HG03354 (cell line): ENCODE measurements at regions not wholly inside any gene's neighbourhood (a gene's known extent, or its start where the extent isn't known, plus 50 kb on each side); places are given as distances from the start of the nearest gene placed in this dataset.
"Not testable (repeated sequence)": the region's sequence is repeated elsewhere in the genome, so short reads cannot be mapped to it uniquely, and the experiment has no call there.

Experiments
- ATAC-seq: cut with Tn5 transposase; IDR thresholded peaks from one replicate; pipeline ENCODE4 v1.9.1; 2021; ENCODE audit warnings: mild to moderate bottlenecking; ENCODE audit not compliant: unreplicated experiment, poor library complexity, severe bottlenecking

DNA sequence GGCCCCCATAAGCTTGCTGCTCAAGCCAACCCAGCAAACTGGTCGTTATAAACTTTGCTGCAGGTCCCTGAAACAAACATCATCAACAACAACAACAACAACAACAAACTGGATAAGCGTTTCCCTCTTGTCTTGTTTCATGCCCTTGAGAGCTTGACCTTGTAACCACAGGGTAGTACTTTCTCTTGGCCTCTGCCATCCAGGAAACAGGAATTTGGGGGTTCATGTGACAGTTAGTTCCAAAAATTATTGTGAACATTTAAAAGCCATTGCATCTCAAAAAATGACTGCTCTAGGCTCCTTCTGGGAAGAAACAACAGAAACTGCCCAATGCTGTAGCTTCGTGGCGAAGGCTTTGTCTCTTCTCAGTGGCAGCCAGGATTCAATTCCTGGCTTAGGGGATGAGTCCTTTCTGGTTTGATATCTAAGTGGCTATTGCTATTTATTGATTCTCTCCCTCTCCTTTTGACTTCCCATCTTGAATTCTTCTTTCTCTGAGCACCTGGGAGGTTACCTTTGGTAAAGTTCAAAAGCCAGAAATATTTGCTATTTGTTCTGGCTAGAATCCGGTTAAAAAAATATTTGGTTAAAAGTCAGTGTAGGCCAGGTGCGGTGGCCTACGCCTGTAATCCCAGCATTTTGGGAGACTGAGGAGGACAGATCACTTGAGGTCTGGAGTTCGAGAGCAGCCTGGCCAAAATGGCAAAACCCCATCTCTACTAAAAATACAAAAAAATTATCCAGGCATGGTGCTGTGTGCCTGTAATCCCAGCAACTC lies 52.0 kb upstream of the CPM start:
- no peak for ATAC-seq

DNA sequence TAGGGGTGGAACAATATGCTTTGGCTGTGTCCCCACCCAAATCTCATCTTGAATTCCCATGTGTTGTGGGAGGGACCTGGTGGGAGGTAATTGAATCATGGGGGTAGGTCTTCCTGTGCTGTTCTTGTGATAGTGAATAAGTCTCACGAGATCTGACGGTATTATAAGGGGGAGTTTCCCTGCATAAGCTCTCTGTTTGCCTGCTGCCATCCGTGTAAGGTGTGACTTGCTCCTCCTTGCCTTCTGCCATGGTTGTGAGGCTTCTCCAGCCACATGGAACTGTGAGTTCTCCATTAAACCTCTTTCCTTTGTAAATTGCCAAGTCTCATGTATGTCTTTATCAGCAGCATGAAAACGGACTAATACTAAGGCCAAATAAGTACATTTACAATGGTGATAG lies 64.6 kb upstream of the CPM start:
- ATAC-seq: not testable (repeated sequence)

GRCh38 chr12:68998041-68998440 lies 65.1 kb upstream of the CPM start:
- ATAC-seq: no peak

DNA sequence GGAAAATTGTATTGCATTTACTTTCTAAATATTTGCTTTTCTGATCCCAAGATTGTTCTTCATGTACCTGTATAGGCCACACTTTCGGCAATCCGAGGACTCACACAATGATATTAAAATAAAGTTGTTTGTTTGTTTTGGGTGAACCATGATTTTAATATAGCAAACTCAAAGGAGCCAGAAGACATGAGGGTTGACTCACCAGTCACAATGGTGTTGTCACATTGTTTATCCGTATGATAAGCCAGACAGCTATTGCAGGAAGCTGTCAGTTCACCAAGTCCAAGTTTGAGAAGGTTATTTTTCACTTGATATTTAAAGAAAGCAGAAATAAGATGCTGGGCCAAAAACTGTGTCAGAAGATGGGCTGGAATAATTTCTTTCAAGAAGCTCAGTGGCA lies 67.1 kb upstream of the CPM start:
- ATAC-seq: no peak

GRCh38 chr12:69000540-69001243 lies 67.7 kb upstream of the CPM start:
- ATAC-seq: no peak

- no peak for ATAC-seq
Measured at GRCh38 chr12:69001251-69001650, 68.3 kb upstream of the CPM start.

DNA sequence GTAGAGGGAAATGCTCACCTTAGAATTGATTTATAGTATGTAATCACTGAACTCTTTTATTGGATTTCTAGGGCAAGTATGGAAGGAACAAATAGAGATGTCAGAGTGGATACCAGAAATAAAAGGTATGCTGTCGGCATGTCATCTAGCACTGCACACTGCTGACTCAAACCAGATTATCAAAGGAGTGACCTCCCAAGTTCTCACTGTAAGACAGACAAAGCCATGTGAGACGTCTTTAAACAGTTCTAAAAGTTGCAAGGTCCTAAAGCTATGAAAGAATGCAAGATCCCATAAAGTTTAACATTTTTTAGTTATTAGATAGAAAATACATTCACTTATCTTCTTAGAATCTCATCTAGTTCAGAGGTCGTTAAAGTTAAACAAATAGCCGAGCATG lies 70.0 kb upstream of the CPM start:
- no peak for ATAC-seq

DNA sequence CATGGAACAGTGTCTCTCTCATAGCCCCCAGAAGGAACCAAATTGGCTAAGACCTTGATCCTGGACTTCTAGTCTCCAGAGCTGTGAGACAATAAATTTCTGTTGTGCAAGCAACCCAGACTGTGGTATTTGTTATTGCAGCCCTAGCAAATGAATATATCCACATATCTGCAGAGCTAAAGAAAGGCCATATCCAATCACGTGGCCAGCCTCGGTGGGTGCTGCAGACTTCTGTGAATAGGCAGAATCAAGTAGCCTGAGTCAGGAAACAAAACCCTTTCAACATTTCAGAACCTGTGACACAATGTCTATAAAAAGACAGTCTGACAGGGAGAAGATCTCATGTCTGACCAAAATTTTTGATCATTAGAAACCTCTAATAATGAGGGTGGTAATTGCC lies 71.0 kb upstream of the CPM start:
- ATAC-seq: no peak

- ATAC-seq: peak; percentile 46
Measured at GRCh38 chr12:69007101-69007854, 74.3 kb upstream of the CPM start.

- no peak for ATAC-seq
Measured at GRCh38 chr12:69007855-69008351, 74.9 kb upstream of the CPM start.

DNA sequence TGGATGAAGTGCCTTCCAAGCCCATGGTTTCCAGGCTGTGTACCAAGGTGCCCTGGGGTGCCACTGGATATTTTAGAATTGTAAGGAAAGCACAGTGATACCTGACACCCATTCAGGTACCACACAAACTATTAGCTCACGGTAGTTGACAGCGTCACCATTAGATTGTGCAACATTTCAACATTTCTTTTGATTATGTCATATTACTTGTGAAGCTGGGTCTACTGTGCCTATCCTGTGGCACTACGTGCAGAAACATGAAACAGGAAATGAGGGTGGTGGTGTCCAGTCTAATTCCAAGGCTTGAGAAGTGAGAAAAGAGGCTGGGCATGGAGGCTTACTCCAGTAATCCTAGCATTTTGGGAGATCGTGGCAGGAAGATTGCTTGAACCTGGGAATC lies 75.5 kb upstream of the CPM start:
- ATAC-seq: no peak

DNA sequence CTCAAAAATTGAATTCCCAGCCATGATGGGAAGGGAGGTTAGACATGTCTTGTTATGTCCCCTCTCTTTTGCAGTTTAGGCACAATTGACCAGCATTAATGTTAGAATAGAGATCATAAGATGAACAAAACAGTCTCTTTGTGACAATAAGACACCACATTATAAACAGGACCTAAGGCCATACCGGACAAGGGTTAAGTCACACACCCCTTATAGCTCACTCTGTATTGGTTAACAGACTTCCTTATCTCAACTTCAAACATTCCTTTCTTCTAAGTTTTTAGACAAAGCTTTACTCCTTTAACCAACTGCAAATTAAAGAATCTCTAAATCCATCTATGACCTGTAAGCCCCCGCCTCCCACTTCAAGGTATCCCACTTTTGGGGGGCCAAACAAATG lies 81.1 kb upstream of the CPM start:
- no peak for ATAC-seq

GRCh38 chr12:69015017-69015416 lies 82.0 kb upstream of the CPM start:
- ATAC-seq: no peak

DNA sequence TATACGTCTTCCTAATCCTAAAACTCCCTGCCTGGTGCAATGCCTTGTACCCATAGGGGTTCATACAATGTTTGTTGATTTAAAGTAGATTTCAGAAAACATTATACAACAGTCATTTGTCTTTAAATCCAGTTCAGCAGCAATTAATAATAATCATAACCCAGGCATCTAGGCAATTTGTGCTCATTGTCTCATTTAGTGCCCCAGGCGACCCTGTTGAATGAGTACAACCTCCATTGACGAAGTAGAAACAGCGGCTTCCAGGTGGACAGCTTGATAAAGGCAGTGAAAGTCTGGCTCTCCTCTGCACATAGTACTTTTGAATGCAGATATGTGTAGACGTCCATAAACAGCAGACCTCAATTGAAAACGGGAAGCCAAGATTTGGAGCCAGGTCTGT lies 82.9 kb upstream of the CPM start:
- no peak for ATAC-seq

- no peak for ATAC-seq
Measured at GRCh38 chr12:69019082-69019481, 86.1 kb upstream of the CPM start.

- no peak for ATAC-seq
Measured at GRCh38 chr12:69019910-69020309, 86.9 kb upstream of the CPM start.

- no peak for ATAC-seq
Measured at GRCh38 chr12:69022674-69023073, 89.7 kb upstream of the CPM start.

GRCh38 chr12:69023840-69024239 lies 90.9 kb upstream of the CPM start:
- ATAC-seq: no peak

DNA sequence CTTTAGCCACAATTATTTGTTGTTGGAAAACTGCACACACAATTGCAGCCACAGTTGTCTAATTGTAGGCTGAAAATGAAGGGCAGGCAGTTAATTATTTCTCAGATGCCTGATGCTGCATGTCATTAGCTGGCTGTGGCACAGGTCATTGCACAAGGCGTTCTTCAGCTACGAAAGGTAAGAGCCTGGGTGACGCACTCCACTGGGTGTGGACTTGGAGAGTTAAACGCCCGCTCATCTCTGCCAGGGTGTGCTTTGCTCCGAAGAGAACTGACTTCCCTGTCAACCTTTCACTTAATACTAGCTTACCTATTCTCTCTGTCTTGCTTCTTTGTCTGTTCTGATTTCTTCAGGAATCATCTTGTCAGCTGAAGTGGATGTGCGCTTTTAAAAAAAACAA lies 91.4 kb upstream of the CPM start:
- no peak for ATAC-seq

DNA sequence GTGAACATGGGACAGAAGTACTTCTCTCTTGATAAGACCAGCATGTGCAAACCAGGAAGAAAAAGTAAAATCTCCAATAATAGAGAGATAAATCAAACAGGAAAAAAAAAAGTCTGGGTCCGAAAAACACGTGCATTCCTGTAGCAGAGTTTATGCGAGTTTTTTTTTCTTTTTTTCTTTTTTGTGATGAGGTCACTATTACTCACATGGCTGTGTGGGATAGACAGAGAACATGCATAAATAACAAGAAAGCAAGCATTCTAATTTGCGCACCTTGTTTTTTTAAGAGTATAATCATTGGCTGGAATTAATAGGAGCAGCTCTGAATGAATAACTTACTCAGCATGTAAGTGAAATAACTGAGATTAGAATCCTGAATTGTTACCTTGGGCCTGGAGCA lies 91.9 kb upstream of the CPM start:
- no peak for ATAC-seq

DNA sequence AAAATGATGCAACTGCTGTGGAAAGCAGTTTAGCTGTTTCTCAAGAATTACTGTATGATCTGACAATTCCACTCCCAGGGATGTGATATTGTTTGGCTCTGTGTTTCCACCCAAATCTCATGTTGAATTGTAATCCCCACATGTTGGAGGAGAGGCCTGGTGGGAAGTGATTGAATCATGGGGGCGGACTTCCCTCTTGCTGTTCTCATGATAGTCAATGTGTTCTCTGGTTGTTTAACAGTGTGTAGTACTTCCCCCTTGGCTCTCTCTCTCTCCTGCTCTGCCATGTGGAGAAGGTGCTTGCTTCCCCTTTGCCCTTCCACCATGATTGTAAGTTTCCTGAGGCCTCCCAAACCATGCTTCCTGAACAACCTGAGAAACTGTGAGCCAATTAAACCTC lies 93.4 kb upstream of the CPM start:
- ATAC-seq: no peak
